Fibroblast of villous mesenchyme (primary cell): ENCODE measurements at regions not wholly inside any gene's neighbourhood (a gene's known extent, or its start where the extent isn't known, plus 50 kb on each side); places are given as distances from the start of the nearest gene placed in this dataset.

Experiments used
- DNase-seq: peaks from one replicate; pipeline ENCODE4 v3.0.0-alpha.2; 2010; ENCODE audit warnings: low read depth
- H3K4me3 ChIP-seq: 2 replicates; pipeline ENCODE4 v1.5.1; 2011; ENCODE audit warnings: low read depth, mild to moderate bottlenecking, low read length
- CTCF ChIP-seq: IDR thresholded peaks from 2 replicates; pipeline ENCODE4 v1.5.1; 2012; ENCODE audit warnings: low read depth, mild to moderate bottlenecking, low read length; ENCODE audit not compliant: insufficient read depth

DNA sequence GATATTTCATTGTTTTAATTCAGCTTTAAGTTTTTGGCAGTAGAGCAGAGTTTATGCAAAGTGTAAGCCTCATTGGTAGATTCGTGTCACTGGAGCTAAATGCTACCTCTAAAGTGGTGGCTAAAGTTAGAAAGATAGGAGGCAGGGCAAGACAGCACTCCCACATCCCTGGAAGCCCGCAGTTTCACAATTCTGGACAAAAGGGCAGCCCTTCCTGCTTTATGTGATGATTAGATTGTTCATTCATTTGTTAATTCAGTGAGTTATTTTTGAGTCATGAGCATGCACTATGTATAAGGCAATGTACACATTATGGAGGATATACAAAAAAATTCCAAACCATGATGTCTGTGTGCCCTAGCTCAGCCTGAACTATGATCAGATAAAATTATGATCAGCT lies 52.1 kb upstream of the EIF3M start:
- DNase-seq, result no peak
- TF ChIP-seq CTCF, result no peak
- H3K4me3 ChIP-seq, result no peak overlapping the region

DNA sequence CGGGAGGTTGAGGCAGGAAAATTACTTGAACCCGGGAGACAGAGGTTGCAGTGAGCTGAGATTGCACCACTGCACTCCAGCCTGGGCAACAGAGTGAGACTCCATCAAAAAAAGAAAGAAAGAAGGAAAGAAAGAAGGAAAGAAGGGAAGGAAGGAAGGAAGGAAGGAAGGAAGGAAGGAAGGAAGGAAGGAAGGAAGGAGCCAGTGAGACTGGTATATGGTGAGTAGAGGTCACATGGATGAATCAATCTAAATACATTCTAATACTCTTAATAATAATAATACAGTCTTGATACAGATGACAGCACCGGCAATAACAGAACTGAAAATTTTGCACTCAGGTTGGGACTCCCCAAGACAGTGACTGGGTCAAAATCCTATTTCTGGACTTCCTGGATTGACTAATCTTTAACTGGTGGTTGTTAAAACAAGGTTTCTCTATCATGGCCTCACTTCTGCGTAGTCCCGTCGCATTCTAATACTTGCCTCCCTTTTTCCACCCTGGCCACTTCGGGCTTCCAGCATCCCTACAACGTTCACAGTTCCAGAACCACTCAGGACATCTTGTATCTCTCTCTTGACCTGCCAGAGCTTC lies 53.5 kb upstream of the EIF3M start:
- H3K4me3 ChIP-seq, result no peak overlapping the region
- TF ChIP-seq CTCF, result no peak
- no peak for DNase-seq

DNA sequence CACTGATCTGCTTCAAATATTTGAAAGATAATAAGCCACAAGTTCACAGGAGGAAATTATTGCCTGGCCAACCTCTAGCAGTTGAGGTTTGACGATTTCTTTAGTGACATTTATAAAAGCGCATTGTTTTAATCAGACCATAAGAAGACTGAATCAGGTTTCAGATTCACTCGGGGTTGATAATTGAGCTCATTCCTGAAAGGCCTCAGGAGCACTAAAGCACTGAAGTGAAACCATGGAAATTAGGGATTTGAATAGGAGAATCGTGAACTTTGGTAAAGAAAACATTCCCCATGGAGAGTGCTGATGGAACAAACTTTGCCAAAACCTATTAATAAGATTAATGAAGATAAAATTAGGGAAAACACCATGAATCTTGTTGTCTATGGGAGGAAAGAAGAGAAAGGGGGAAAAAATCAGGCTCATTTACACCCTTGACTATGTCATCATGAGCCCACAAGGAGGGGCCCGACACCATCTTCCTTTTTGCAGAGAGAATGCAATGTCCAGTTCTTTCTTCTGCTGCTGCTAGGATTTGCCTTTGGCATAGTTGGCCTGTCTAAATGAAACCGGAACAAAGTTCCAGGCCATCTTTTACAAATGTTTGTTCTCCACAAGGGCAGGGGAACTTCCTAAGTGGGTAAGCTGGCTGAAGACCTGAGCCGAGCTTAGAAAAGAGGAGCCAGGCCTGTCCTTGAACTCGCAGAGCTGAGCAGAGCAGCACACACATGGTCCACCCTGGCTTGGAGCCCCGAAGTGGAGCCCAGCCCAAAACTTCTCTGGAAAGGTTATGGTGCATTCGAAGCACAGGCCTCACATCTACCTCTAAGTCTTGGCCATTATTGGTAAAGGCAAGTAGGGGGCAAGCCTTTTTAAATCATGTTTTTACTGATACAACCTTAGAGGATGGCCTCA lies 56.1 kb upstream of the EIF3M start:
- H3K4me3 ChIP-seq, result no peak overlapping the region
- no peak for TF ChIP-seq CTCF
- no peak for DNase-seq

- no peak overlapping the region for H3K4me3 ChIP-seq
- no peak for TF ChIP-seq CTCF
- DNase-seq, result no peak
Observed at GRCh38 chr11:32526760-32527159, 56.9 kb upstream of the EIF3M start.

DNA sequence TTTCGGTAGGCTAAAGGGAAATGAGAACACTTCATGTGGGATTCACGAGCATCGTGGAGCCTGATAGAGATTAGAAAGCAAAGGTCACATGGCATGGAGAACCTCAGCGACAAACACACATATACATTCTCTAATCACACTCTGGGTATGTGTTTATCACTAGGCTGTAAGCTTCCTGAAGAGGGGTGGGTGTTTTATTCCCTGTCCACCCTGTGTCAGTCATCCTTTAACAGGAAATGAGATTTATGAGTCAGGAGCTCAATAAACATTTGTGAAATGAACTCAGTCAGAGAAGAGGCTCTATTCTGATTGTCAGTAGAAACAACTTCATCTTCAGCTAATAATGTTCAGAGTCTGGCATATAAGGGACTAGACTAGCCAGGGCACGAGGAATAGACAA lies 71.7 kb upstream of the EIF3M start:
- no peak for TF ChIP-seq CTCF
- no peak overlapping the region for H3K4me3 ChIP-seq
- no peak for DNase-seq

- H3K4me3 ChIP-seq, result no peak overlapping the region
Observed at GRCh38 chr11:32510039-32510438, 73.6 kb upstream of the EIF3M start.

More at GRCh38 chr11:32510039-32510438, 73.6 kb upstream of the EIF3M start:
- no peak for TF ChIP-seq CTCF
- no peak for DNase-seq
